Osteocyte (in vitro differentiated cells): ENCODE measurements at regions not wholly inside any gene's neighbourhood (a gene's known extent, or its start where the extent isn't known, plus 50 kb on each side); places are given as distances from the start of the nearest gene placed in this dataset.
A peak's percentile ranks its signal among the peaks of the same experiment; 100 is the strongest.

Experiments used
- DNase-seq: peaks from one replicate; pipeline ENCODE4 v3.0.0; 2021; ENCODE audit warnings: mixed read lengths; ENCODE audit not compliant: unreplicated experiment; ENCODE audit errors: extremely low spot score
- H3K27ac Mint-ChIP-seq: one replicate; pipeline ENCODE4 v1.8.0; 2021; ENCODE audit warnings: mild to moderate bottlenecking, mixed read lengths; ENCODE audit not compliant: unreplicated experiment
- H3K27me3 Mint-ChIP-seq: one replicate; pipeline ENCODE4 v1.8.0; 2021; ENCODE audit warnings: mixed read lengths; ENCODE audit not compliant: unreplicated experiment
- H3K36me3 Mint-ChIP-seq: one replicate; pipeline ENCODE4 v1.8.0; 2021; ENCODE audit warnings: mixed read lengths; ENCODE audit not compliant: unreplicated experiment
- H3K4me1 Mint-ChIP-seq: one replicate; pipeline ENCODE4 v1.8.0; 2021; ENCODE audit warnings: mixed read lengths; ENCODE audit not compliant: unreplicated experiment
- H3K4me3 Mint-ChIP-seq: one replicate; pipeline ENCODE4 v1.8.0; 2021; ENCODE audit warnings: mild to moderate bottlenecking, moderate library complexity, mixed read lengths; ENCODE audit not compliant: unreplicated experiment
- H3K9me3 Mint-ChIP-seq: one replicate; pipeline ENCODE4 v1.8.0; 2021; ENCODE audit warnings: mixed read lengths; ENCODE audit not compliant: unreplicated experiment
- CTCF ChIP-seq: fragments of 200-600 bp; sonication (generic); IDR thresholded peaks from 2 replicates; pipeline ENCODE4 v1.5.0; 2021; ENCODE audit warnings: antibody characterized with exemption, mild to moderate bottlenecking, moderate library complexity

GRCh38 chr10:64130152-64130551 lies 609.0 kb downstream of the REEP3 start:
- no peak overlapping the region for H3K27ac Mint-ChIP-seq
- no peaks in the 10 kb centered on the region for H3K36me3 Mint-ChIP-seq
- TF ChIP-seq CTCF, result no peak
- peaks cover 6% of the 10 kb centered on the region for H3K27me3 Mint-ChIP-seq
- H3K4me1 Mint-ChIP-seq, result no peaks in the 10 kb centered on the region
- no peak for DNase-seq
- no peaks in the 10 kb centered on the region for H3K9me3 Mint-ChIP-seq
- no peak overlapping the region for H3K4me3 Mint-ChIP-seq

- H3K4me3 Mint-ChIP-seq, result no peak overlapping the region
- H3K27me3 Mint-ChIP-seq, result peaks cover 6% of the 10 kb centered on the region
Measured at GRCh38 chr10:64134676-64135075, 613.5 kb downstream of the REEP3 start.

GRCh38 chr10:64142395-64142794 lies 621.2 kb downstream of the REEP3 start:
- DNase-seq, result no peak
- Mint-ChIP-seq H3K27ac (no peak overlapping the region), H3K4me3 (no peak overlapping the region), H3K9me3 (no peaks in the 10 kb centered on the region), H3K4me1 (peaks cover 3% of the 10 kb centered on the region), H3K36me3 (no peaks in the 10 kb centered on the region), H3K27me3 (peaks cover 6% of the 10 kb centered on the region)
- TF ChIP-seq CTCF, result no peak

More at GRCh38 chr10:64134676-64135075, 613.5 kb downstream of the REEP3 start:
- no peak overlapping the region for H3K27ac Mint-ChIP-seq
- H3K4me1 Mint-ChIP-seq, result no peaks in the 10 kb centered on the region
- DNase-seq, result no peak
- no peak for TF ChIP-seq CTCF
- H3K36me3 Mint-ChIP-seq, result no peaks in the 10 kb centered on the region
- H3K9me3 Mint-ChIP-seq, result no peaks in the 10 kb centered on the region

GRCh38 chr10:64148607-64149006 lies 627.4 kb downstream of the REEP3 start:
- Mint-ChIP-seq H3K4me1 (peaks cover 21% of the 10 kb centered on the region), H3K27ac (peak overlapping the region; percentile 69), H3K9me3 (peaks cover 10% of the 10 kb centered on the region), H3K4me3 (no peak overlapping the region), H3K36me3 (no peaks in the 10 kb centered on the region), H3K27me3 (peaks cover 6% of the 10 kb centered on the region)
- DNase-seq, result no peak
- TF ChIP-seq CTCF, result no peak

GRCh38 chr10:64156166-64156565 lies 635.0 kb downstream of the REEP3 start:
- no peak for DNase-seq
- H3K4me3 Mint-ChIP-seq, result no peak overlapping the region
- H3K36me3 Mint-ChIP-seq, result no peaks in the 10 kb centered on the region
- TF ChIP-seq CTCF, result no peak
- H3K4me1 Mint-ChIP-seq, result peaks cover 23% of the 10 kb centered on the region
- no peaks in the 10 kb centered on the region for H3K27me3 Mint-ChIP-seq
- peak overlapping the region; percentile 24 for H3K27ac Mint-ChIP-seq
- peaks cover 10% of the 10 kb centered on the region for H3K9me3 Mint-ChIP-seq
